ENCODE measurements at regions not wholly inside any gene's neighbourhood (a gene's known extent, or its start where the extent isn't known, plus 50 kb on each side); places are given as distances from the start of the nearest gene placed in this dataset.

DNA sequence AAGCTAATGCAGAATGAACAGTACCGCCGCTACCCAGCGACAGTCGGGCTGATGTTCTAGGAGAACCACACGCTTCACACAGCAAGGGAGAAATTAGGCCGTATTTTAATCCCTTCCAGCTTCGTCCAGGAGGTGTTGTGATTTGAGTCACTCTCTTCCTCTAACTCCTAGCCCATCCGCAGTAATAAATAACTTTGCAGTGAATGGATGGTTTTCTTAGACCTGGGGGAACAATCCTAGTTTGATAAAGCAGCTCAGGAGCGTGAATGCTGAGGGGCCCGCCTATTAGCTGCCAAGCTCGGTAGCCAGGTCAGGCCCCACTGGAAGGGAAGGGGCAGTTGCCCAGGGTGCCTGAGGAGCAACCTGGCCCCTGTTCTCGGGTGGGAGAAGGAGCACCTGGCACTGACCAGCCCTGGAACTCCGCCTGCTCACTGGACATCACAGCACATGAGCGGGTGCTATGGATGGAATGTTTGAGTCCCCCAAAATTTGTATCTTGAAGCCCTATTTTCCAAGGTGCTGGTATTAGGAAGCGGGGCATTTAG, 146.0 kb upstream of the AFDN start:
- TF ChIP-seq EZH2 (IDR thresholded peaks at IDR 0.05; ENCODE audit: low read length) = no peak
- TF ChIP-seq, protein P1, sequence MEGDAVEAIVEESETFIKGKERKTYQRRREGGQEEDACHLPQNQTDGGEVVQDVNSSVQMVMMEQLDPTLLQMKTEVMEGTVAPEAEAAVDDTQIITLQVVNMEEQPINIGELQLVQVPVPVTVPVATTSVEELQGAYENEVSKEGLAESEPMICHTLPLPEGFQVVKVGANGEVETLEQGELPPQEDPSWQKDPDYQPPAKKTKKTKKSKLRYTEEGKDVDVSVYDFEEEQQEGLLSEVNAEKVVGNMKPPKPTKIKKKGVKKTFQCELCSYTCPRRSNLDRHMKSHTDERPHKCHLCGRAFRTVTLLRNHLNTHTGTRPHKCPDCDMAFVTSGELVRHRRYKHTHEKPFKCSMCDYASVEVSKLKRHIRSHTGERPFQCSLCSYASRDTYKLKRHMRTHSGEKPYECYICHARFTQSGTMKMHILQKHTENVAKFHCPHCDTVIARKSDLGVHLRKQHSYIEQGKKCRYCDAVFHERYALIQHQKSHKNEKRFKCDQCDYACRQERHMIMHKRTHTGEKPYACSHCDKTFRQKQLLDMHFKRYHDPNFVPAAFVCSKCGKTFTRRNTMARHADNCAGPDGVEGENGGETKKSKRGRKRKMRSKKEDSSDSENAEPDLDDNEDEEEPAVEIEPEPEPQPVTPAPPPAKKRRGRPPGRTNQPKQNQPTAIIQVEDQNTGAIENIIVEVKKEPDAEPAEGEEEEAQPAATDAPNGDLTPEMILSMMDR (optimal IDR thresholded peaks at IDR 0.05 in 1 of 3, IDR thresholded peaks at IDR 0.05 in 1 of 3, conservative IDR thresholded peaks at IDR 0.05 in 1 of 3; ENCODE audit: extremely low read depth in 1 of 3, insufficient read depth in 2 of 3, low read length in 3 of 3) = no peak

Measured in keratinocyte (primary cell).